HT1080 (cell line): ENCODE measurements at regions not wholly inside any gene's neighbourhood (a gene's known extent, or its start where the extent isn't known, plus 50 kb on each side); places are given as distances from the start of the nearest gene placed in this dataset.

ENCODE experiments used
- DNase-seq: peaks from one replicate; pipeline ENCODE4 v3.0.0-alpha.2; 2015; ENCODE audit warnings: low read depth

DNA sequence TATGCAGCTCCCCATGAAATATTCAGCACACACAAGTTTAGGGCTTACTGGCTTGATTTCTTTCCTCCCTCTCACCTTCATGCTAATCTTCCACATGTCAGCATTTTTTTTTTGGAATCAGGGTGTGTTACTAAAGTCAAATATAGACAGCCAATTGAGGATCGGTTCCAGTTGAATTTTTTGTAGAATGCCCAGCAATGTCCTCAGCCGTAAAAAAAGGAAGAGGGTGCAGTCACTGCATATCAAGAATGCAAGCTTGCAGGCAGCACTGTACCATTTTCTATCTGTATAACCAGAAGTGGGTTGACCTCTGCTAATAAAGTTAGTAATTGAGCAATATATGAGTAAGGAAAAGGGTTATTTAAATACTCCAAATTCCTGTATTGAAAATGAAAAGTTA lies 51.4 kb upstream of the CHMP2B start:
- DNase-seq = no peak

GRCh38 chr3:87173776-87174175 lies 53.3 kb upstream of the CHMP2B start:
- peak; percentile 1 for DNase-seq

DNA sequence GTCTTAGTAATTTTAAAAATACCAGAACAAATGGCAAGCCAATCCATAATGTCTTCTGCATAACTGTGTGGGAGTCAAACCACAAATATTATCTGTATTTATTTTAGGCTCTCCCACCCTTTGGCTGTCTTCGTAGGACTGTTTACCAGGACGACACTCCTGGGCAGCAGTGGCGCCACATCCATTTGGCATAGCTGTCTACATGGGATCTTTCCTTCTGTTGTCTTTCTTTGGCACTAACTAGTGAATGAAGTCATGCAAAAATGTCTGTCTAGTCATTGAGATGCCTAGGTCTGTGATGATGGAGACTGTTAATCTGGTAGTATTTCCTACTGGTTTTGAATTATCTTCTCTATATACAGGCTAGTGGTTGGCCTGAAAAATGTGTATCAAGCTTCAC lies 54.0 kb upstream of the CHMP2B start:
- DNase-seq = no peak

GRCh38 chr3:87167628-87168456 lies 59.3 kb upstream of the CHMP2B start:
- DNase-seq = peak; percentile 50

DNA sequence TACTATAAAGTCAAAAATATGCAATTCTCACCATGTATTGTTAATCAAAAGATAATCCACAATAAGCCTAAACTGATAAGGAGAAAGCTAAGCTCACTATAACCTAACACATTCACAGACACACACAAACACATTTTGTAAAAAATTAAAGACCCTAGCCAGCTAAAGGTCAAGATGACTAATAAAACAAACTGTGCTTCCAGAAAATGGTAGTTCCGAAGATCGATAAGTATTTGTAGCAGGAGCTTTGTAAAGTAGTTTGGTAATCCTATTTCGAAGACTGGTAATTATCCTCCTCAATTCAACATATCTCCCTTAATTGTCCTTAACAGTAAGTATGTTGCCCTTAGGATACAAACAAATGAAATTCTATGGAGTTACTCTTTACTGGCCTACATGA lies 62.9 kb upstream of the CHMP2B start:
- no peak for DNase-seq

DNA sequence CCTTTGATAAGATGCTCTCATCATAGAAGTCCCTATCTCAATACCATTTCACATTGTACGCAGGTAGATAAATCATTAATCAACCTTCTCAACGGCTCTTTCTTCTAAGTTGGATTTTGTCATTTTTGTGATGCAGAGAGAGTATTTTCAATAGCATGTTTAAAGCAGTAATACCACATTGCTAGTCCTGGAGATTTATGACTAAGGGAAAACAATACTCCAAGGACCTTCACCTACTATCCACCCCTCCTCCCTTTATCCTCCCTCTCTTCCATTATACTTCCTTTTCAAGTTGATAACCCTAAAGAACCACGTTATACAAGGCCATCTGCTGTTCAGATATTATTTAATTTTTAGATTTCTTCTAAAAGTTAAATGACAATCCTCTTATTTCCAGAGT lies 65.3 kb upstream of the CHMP2B start:
- DNase-seq = no peak

- no peak for DNase-seq
These were observed 65.7 kb upstream of the CHMP2B start for GRCh38 chr3:87161417-87161816.

DNA sequence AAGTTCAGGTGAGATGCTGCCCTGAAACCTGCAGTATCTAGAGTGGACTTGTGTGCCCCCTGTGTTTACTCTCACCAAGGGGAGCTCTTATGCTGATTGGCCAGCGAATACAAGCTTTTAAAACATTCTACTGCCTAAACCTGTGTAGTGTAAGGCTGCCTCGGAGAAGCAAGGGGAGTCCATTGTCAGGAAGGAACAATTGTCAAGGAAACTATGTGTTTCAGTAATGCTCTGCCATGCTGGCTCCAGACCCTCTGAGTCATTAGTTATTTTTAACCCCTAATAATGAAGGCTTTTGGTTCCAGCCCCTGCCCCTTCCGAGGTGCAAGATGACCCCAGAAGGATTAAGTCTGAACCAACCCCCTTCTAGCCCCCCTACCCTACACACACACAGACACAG lies 66.1 kb upstream of the CHMP2B start:
- no peak for DNase-seq

GRCh38 chr3:87158823-87159222 lies 68.3 kb upstream of the CHMP2B start:
- no peak for DNase-seq

GRCh38 chr3:87148020-87148419 lies 79.1 kb upstream of the CHMP2B start:
- DNase-seq = no peak

GRCh38 chr3:87147562-87147961 lies 79.5 kb upstream of the CHMP2B start:
- no peak for DNase-seq

- peak; percentile 29 for DNase-seq
These were observed 81.6 kb upstream of the CHMP2B start for GRCh38 chr3:87145553-87145952.

DNA sequence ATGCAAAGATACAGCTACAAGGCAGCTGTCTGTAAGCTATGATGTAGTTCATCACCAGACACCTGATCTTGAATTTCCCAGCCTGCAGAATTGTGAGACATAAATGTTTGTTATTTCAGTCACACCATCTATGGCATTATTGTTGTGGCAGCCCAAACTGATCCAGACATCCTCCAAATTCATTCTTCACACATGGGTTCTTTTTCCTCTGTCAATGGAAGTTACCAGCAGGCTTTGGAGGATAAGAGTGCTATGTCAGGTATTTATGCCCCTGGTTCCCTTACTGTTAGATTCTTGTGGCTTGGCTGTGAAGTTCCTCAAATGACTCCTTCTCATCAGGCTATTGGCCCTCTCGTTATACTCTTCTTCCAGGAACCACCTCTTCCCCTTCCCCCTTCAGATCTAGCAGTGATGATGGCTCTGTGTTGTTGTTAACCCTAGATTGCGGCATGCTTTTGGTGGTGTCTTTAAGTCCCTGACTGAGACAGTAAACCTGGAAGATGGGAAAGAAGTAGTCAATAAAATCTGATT lies 91.0 kb upstream of the CHMP2B start:
- no peak for DNase-seq

GRCh38 chr3:87135412-87135811 lies 91.7 kb upstream of the CHMP2B start:
- no peak for DNase-seq

DNA sequence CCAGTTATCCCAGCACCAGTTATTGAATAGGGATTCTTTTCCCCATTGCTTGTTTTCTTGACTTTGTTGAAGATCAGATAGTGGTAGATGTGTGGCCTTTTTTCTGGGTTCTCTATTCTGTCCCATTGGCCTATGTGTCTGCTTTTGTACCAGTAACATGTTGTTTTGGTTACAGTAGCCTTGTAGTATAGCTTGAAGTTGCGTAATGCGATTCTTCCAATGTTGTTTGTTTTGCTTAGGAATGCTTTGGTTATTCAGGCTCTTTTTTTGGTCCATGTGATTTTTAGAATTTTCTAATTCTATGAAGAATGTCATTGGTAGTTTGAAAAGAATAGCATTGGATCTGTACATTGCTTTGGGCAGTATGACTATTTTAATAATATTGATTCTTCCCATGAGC lies 94.3 kb upstream of the CHMP2B start:
- DNase-seq = no peak

DNA sequence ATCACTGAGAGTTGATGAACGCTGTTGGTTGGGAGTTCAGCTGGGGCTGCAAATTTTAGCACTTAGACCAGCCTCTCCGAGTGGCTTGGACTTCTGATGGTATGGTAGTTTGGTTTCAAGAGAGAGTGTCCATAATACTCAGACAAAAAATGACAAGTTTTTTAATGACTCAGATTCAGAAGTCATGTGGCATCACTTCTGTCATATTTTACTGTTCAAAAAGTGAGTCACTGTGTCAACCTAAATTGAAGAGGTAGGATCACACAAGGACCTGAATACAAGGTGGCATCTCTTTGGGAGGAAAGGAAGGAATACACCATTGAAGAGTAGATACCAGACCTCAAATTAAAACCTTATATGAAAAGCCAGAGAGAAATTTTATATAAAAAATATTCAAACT lies 99.1 kb upstream of the CHMP2B start:
- DNase-seq = no peak

DNA sequence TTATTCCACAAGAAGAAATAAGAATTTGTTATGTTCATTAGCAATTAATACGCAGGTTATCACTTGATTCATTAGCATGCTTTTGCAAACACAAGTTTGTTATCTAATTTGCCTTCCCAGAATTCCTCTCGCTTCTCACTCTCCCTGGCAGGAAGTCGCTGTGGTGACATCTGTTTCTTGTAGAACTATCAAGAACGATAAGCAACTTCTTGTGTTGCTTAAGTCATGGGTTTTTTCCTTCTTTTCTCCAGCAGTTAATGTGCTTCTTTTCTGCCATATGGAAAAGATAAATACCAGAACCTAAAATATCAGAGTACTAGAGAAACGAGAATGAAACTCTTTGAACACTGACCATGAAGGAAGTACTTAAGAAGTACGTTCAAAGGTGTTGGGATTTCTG lies 99.8 kb upstream of the CHMP2B start:
- DNase-seq = no peak

DNA sequence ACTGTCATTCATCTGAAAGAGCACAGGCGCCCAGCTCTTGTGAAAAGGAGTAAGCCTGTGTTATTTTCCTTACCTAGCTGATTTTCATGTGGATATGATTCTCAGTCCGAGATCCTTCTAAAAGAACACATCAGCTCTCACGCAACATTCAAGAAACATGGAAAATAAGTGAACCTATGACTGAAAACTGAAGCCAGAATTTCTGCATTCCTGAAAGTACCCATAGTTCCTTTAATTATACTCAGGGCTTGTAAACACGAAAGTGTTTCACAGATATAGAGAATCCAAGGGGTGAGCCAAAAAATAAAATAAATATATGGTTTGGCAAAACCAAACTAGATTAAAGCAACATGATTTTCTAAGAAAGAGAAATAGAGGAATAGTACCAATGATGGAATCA lies 100.8 kb upstream of the CHMP2B start:
- DNase-seq = no peak

DNA sequence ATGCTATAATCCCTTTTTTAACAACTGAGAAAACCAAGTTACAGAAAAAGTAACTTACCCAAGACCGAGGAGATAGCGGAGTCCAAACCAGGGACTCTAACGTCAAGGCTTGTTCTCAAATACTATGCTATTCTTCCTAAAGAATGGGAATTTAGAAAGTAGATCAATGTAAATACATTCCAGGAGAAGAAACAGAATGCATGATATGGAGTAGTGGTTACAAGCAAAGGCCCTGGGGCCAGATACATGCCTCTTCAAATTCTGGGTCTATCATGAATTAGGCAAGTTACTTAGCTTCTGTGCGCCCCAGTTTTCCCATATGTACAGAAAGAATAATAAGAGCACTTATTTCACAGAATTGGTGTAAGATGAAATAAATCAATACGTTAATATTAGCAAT lies 102.0 kb upstream of the CHMP2B start:
- no peak for DNase-seq

DNA sequence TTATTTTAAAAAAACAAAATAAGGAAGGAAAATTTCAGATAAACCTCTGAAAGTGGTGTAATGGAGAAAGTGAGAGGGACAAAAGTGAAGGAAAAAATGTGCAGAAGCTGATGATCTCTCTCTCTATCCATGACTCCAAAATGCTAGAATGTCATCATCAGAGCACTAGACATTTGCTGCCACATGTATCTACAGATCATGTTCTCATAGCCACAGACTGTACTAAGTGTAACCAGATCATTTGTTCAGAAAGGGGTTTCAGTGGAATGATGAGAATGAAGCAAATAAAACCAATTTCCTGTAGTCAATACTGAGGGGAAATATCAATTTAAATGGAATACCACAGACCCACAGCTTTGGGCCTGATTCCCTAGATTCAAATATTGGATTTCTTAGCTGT lies 104.3 kb upstream of the CHMP2B start:
- no peak for DNase-seq

DNA sequence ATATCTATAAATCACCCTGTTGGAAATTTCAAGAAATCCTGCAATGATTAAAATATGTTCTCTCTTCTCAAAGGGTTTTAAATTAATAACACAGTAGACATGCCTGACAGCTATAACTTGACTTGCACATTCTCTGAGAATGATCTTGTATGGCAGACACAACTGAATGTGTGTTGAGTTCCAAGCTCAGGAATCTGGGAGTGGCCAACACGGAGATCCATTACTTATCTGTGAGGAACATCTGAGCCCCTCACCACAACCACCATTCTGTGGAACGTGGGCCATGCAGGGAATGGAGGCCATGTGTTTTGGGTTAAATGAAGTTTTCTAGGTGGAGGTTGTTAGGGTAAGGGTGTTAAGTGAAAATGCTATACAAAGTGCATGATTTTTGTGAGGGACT lies 105.3 kb upstream of the CHMP2B start:
- no peak for DNase-seq

- no peak for DNase-seq
These were observed 106.2 kb upstream of the CHMP2B start for GRCh38 chr3:87120881-87121280.

DNA sequence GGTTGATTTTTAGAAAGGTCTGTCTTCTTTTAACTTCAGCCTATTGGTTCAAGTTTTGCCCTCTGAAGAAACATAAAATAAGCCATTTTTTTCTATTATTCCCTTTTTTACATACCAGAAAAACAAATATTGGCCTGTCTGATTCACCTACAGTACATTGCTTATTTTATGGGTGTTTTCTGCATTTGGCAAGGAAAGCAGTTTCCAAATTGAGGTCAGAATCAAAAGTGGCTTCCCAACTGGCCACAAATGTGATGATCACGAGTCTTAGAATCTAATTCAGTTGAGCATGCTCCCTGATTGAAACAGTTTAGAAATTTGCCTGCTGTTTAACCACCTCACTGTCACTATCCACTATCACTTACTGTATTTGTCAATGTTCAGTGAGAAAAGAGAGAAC lies 106.9 kb upstream of the CHMP2B start:
- no peak for DNase-seq

DNA sequence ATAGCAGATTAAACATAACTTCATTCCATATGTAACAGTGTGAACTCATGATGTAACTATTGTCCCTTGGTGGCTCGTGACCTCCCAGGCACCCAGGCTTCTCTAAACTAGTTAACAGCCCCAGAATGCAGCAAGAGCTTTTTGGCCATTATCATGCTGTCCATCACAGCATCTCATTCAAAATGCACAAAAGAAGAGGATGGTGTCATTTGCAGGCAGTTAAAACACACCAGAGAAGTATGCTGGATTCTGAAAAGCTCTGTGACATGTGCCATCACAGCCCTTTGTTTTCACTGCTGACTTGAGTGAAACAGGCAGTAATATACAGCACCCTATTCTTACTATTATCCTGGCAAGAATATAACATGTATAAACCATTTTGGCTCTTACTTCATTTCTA lies 117.6 kb upstream of the CHMP2B start:
- no peak for DNase-seq
